HG03064 (cell line): ENCODE measurements at regions not wholly inside any gene's neighbourhood (a gene's known extent, or its start where the extent isn't known, plus 50 kb on each side); places are given as distances from the start of the nearest gene placed in this dataset.

ENCODE experiments used
- ATAC-seq: cut with Tn5 transposase; IDR thresholded peaks from one replicate; pipeline ENCODE4 v1.9.1; 2021; ENCODE audit warnings: low read depth; ENCODE audit not compliant: unreplicated experiment

- ATAC-seq: no peak
Measured at GRCh38 chr5:125034331-125034730, 287.9 kb upstream of the ZNF608 start.

GRCh38 chr5:125036494-125036893, 290.1 kb upstream of the ZNF608 start:
- no peak for ATAC-seq

- no peak for ATAC-seq
Measured at GRCh38 chr5:125037020-125037419, 290.6 kb upstream of the ZNF608 start.

GRCh38 chr5:125037530-125037929, 291.1 kb upstream of the ZNF608 start:
- ATAC-seq: no peak

GRCh38 chr5:125038477-125038876, 292.0 kb upstream of the ZNF608 start:
- no peak for ATAC-seq

- ATAC-seq: no peak
Measured at GRCh38 chr5:125041798-125042197, 295.4 kb upstream of the ZNF608 start.

GRCh38 chr5:125042261-125042890, 295.9 kb upstream of the ZNF608 start:
- ATAC-seq: no peak

- ATAC-seq: no peak
Measured at GRCh38 chr5:125043781-125044391, 297.4 kb upstream of the ZNF608 start.

- no peak for ATAC-seq
Measured at GRCh38 chr5:125044491-125045282, 298.2 kb upstream of the ZNF608 start.

GRCh38 chr5:125045646-125046045, 299.2 kb upstream of the ZNF608 start:
- no peak for ATAC-seq

GRCh38 chr5:125046838-125047237, 300.4 kb upstream of the ZNF608 start:
- no peak for ATAC-seq

GRCh38 chr5:125047871-125048270, 301.4 kb upstream of the ZNF608 start:
- no peak for ATAC-seq

- ATAC-seq: no peak
Measured at GRCh38 chr5:125049721-125050702, 303.6 kb upstream of the ZNF608 start.

- no peak for ATAC-seq
Measured at GRCh38 chr5:125050926-125051325, 304.5 kb upstream of the ZNF608 start.

- no peak for ATAC-seq
Measured at GRCh38 chr5:125052584-125052983, 306.1 kb upstream of the ZNF608 start.

GRCh38 chr5:125053179-125053578, 306.7 kb upstream of the ZNF608 start:
- ATAC-seq: no peak

- ATAC-seq: no peak
Measured at GRCh38 chr5:125054146-125054545, 307.7 kb upstream of the ZNF608 start.

- no peak for ATAC-seq
Measured at GRCh38 chr5:125056671-125057485, 310.4 kb upstream of the ZNF608 start.

- no peak for ATAC-seq
Measured at GRCh38 chr5:125057912-125058826, 311.7 kb upstream of the ZNF608 start.
